H9 (cell line): ENCODE measurements at regions not wholly inside any gene's neighbourhood (a gene's known extent, or its start where the extent isn't known, plus 50 kb on each side); places are given as distances from the start of the nearest gene placed in this dataset.

Source experiments
- DNase-seq: peaks from one replicate; pipeline ENCODE4 v3.0.0-alpha.2; 2017
- H2AFZ ChIP-seq: one replicate; pipeline ENCODE4 v1.6.1; 2013; ENCODE audit warnings: mild to moderate bottlenecking, low read length, control low read depth, moderate library complexity
- H2AK5ac ChIP-seq: 2 replicates; pipeline ENCODE4 v1.6.1; 2013; ENCODE audit warnings: low read length, control low read depth, mixed read lengths; ENCODE audit not compliant: insufficient read length
- H2BK120ac ChIP-seq: one replicate; pipeline ENCODE4 v1.6.1; 2013; ENCODE audit warnings: low read depth, mild to moderate bottlenecking, low read length, control low read depth, inconsistent platforms; ENCODE audit not compliant: poor library complexity, severe bottlenecking
- H2BK12ac ChIP-seq: 2 replicates; pipeline ENCODE4 v1.6.1; 2013; ENCODE audit warnings: low read length, control low read depth, mixed read lengths, low read depth; ENCODE audit not compliant: insufficient read length
- H2BK15ac ChIP-seq: 2 replicates; pipeline ENCODE4 v1.6.1; 2013; ENCODE audit warnings: low read depth, low read length, control low read depth
- H2BK20ac ChIP-seq: one replicate; pipeline ENCODE4 v1.6.1; 2013; ENCODE audit warnings: low read depth, mild to moderate bottlenecking, low read length, control low read depth, inconsistent platforms; ENCODE audit not compliant: poor library complexity, severe bottlenecking
- H2BK5ac ChIP-seq: 2 replicates; pipeline ENCODE4 v1.6.1; 2013; ENCODE audit warnings: low read length, control low read depth, mixed read lengths; ENCODE audit not compliant: insufficient read length
- H3K14ac ChIP-seq: 2 replicates; pipeline ENCODE4 v1.6.1; 2013; ENCODE audit warnings: low read length, control low read depth; ENCODE audit not compliant: insufficient read depth
- H3K18ac ChIP-seq: 2 replicates; pipeline ENCODE4 v1.6.1; 2013; ENCODE audit warnings: low read depth, mild to moderate bottlenecking, mixed read lengths, low read length, control low read depth; ENCODE audit not compliant: insufficient read length
- H3K23ac ChIP-seq: 2 replicates; pipeline ENCODE4 v1.6.1; 2013; ENCODE audit warnings: low read length, control low read depth, mixed read lengths, low read depth; ENCODE audit not compliant: insufficient read length
- H3K23me2 ChIP-seq: 2 replicates; pipeline ENCODE4 v1.6.1; 2013; ENCODE audit warnings: low read depth, mild to moderate bottlenecking, mixed read lengths, low read length, control low read depth; ENCODE audit not compliant: insufficient read length, poor library complexity, severe bottlenecking
- H3K27ac ChIP-seq: 2 replicates; pipeline ENCODE4 v1.5.1; 2013; ENCODE audit warnings: low read length, control low read depth, mixed read lengths, low read depth; ENCODE audit not compliant: insufficient read length
- H3K27me3 ChIP-seq: 2 replicates; pipeline ENCODE4 v1.6.1; 2013; ENCODE audit warnings: low read length, control low read depth, inconsistent platforms; ENCODE audit not compliant: insufficient read depth
- H3K4ac ChIP-seq: 2 replicates; pipeline ENCODE4 v1.6.1; 2013; ENCODE audit warnings: low read depth, mild to moderate bottlenecking, control low read depth, inconsistent platforms, low read length, moderate library complexity
- H3K4me1 ChIP-seq: 2 replicates; pipeline ENCODE4 v1.6.1; 2013; ENCODE audit warnings: low read length, control low read depth, inconsistent platforms; ENCODE audit not compliant: insufficient read depth
- H3K4me2 ChIP-seq: 2 replicates; pipeline ENCODE4 v1.6.1; 2013; ENCODE audit warnings: low read length, control low read depth, mixed read lengths; ENCODE audit not compliant: insufficient read length, insufficient read depth
- H3K56ac ChIP-seq: 2 replicates; pipeline ENCODE4 v1.6.1; 2013; ENCODE audit warnings: low read depth, mild to moderate bottlenecking, mixed read lengths, low read length, control low read depth; ENCODE audit not compliant: insufficient read length
- H3K79me1 ChIP-seq: 2 replicates; pipeline ENCODE4 v1.6.1; 2013; ENCODE audit warnings: low read depth, mild to moderate bottlenecking, moderate library complexity, low read length, control low read depth, inconsistent platforms; ENCODE audit not compliant: insufficient read depth, poor library complexity, severe bottlenecking
- H3K79me2 ChIP-seq: 2 replicates; pipeline ENCODE4 v1.6.1; 2013; ENCODE audit warnings: low read length, control low read depth, inconsistent platforms; ENCODE audit not compliant: insufficient read depth
- H3K9ac ChIP-seq: 2 replicates; pipeline ENCODE4 v1.6.1; 2013; ENCODE audit warnings: low read length, control low read depth, mixed read lengths; ENCODE audit not compliant: insufficient read length; ENCODE audit errors: extremely low read depth
- H3K9me3 ChIP-seq: one replicate; pipeline ENCODE4 v1.6.1; 2013; ENCODE audit warnings: low read depth, low read length, inconsistent platforms; ENCODE audit not compliant: control insufficient read depth
- H3T11ph ChIP-seq: one replicate; pipeline ENCODE4 v1.6.1; 2013; ENCODE audit warnings: mild to moderate bottlenecking, low read length, control low read depth, inconsistent platforms
- H4K20me1 ChIP-seq: one replicate; pipeline ENCODE4 v1.6.1; 2013; ENCODE audit not compliant: control insufficient read depth, insufficient read length, insufficient read depth
- H4K5ac ChIP-seq: 2 replicates; pipeline ENCODE4 v1.6.1; 2013; ENCODE audit warnings: low read depth, mild to moderate bottlenecking, mixed read lengths, low read length, control low read depth; ENCODE audit not compliant: insufficient read length
- H4K8ac ChIP-seq: replicated peaks from 2 replicates; pipeline ENCODE4 v1.6.1; 2013; ENCODE audit warnings: low read length, control low read depth, mixed read lengths, low read depth; ENCODE audit not compliant: insufficient read length
- H4K91ac ChIP-seq: 2 replicates; pipeline ENCODE4 v1.6.1; 2013; ENCODE audit warnings: low read depth, mild to moderate bottlenecking, moderate library complexity, mixed read lengths, low read length, control low read depth; ENCODE audit not compliant: insufficient read length
- H3K27ac Mint-ChIP-seq, 3 experiments: 2 replicates in 2 of 3; 3 replicates in 1 of 3; pipeline ENCODE4 v1.8.0; 2020 to 2021; ENCODE audit warnings: mixed read lengths in 3 of 3, mild to moderate bottlenecking in 1 of 3, moderate library complexity in 1 of 3
- H3K27me3 Mint-ChIP-seq: 2 replicates; pipeline ENCODE4 v1.8.0; 2021; ENCODE audit warnings: low read depth, mild to moderate bottlenecking, moderate library complexity, mixed read lengths
- H3K36me3 Mint-ChIP-seq, 3 experiments: 2 replicates in 2 of 3; 3 replicates in 1 of 3; pipeline ENCODE4 v1.8.0; 2020 to 2021; ENCODE audit warnings: low read depth in 3 of 3, mixed read lengths in 3 of 3; ENCODE audit not compliant: insufficient read depth in 1 of 3
- H3K4me1 Mint-ChIP-seq, 2 experiments: 2 replicates each; pipeline ENCODE4 v1.8.0; 2020; ENCODE audit warnings: mixed read lengths in 2 of 2
- H3K4me3 Mint-ChIP-seq, 2 experiments: 2 replicates in 1 of 2; 3 replicates in 1 of 2; pipeline ENCODE4 v1.8.0; 2020 to 2021; ENCODE audit warnings: mild to moderate bottlenecking in 2 of 2, mixed read lengths in 2 of 2, moderate library complexity in 1 of 2
- H3K9me3 Mint-ChIP-seq, 2 experiments: 2 replicates in 1 of 2; 3 replicates in 1 of 2; pipeline ENCODE4 v1.8.0; 2020; ENCODE audit warnings: mild to moderate bottlenecking in 2 of 2, mixed read lengths in 2 of 2, moderate library complexity in 1 of 2
- WGBS: extraction: QIAGEN DNeasy Blood & Tissue Kit; methylation state at CpG from one replicate; pipeline ENCODE4 v1.1.7; 2013; ENCODE audit warnings: missing lambda C conversion rate, low lambda C conversion rate, mixed read lengths; ENCODE audit not compliant: insufficient read length; ENCODE audit errors: extremely low coverage; 5-methylcytosine and 5-hydroxymethylcytosine counted together
- TF ChIP-seq, protein P1 (sequence below): fragments of 200-600 bp; sonication (generic); conservative IDR thresholded peaks from 3 replicates; pipeline ENCODE4 v1.8.0; 2021; ENCODE audit warnings: antibody characterized with exemption, mild to moderate bottlenecking

DNA sequence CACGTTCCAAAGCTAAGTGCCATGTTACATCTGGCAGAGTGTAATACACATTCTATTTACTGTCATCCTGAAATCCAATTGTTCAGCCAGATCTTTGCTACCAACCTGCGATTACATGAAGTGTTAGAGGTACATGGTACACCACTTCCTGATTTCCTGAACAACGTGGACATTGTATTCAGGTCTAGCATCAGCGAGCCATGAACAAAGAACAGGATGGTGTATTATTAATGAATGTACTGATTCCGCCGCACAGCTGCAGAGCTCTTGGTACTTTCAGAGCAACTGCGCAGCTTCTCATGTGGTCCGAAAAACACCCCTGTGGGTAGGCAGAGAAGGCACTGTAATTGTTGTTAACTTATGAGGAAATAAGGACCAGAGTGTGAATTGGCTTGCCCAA is 511.4 kb downstream of the AJAP1 start:
- no peak overlapping the region for H2BK12ac ChIP-seq
- H2BK20ac ChIP-seq = no peak overlapping the region
- no peak for DNase-seq
- no peaks in the 10 kb centered on the region for H4K20me1 ChIP-seq
- H3K79me2 ChIP-seq = no peaks in the 10 kb centered on the region
- H3K9me3 Mint-ChIP-seq = peaks cover 3 to 6% of the 10 kb centered on the region in 2 experiments
- no peak overlapping the region for H3K18ac ChIP-seq
- no peak overlapping the region for H3K14ac ChIP-seq
- H3K27ac Mint-ChIP-seq = no peak overlapping the region
- peaks cover 32% of the 10 kb centered on the region for H3K27me3 Mint-ChIP-seq
- H3K27me3 ChIP-seq = no peaks in the 10 kb centered on the region
- no peak overlapping the region for H3K4ac ChIP-seq
- no peak overlapping the region for H3T11ph ChIP-seq
- no peaks in the 10 kb centered on the region; a peak in 1 of 7 replicates for H3K36me3 Mint-ChIP-seq
- H2AK5ac ChIP-seq = no peak overlapping the region
- no CpG with 5 or more reads among the region's 8 CpGs for WGBS
- TF ChIP-seq, protein P1, sequence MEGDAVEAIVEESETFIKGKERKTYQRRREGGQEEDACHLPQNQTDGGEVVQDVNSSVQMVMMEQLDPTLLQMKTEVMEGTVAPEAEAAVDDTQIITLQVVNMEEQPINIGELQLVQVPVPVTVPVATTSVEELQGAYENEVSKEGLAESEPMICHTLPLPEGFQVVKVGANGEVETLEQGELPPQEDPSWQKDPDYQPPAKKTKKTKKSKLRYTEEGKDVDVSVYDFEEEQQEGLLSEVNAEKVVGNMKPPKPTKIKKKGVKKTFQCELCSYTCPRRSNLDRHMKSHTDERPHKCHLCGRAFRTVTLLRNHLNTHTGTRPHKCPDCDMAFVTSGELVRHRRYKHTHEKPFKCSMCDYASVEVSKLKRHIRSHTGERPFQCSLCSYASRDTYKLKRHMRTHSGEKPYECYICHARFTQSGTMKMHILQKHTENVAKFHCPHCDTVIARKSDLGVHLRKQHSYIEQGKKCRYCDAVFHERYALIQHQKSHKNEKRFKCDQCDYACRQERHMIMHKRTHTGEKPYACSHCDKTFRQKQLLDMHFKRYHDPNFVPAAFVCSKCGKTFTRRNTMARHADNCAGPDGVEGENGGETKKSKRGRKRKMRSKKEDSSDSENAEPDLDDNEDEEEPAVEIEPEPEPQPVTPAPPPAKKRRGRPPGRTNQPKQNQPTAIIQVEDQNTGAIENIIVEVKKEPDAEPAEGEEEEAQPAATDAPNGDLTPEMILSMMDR = no peak
- H3K23ac ChIP-seq = no peak overlapping the region
- no peaks in the 10 kb centered on the region for H3K79me1 ChIP-seq
- no peak overlapping the region for H2BK120ac ChIP-seq
- H3K23me2 ChIP-seq = no peaks in the 10 kb centered on the region
- H3K9me3 ChIP-seq = no peaks in the 10 kb centered on the region
- H3K4me3 Mint-ChIP-seq = no peak overlapping the region
- H3K4me2 ChIP-seq = no peak overlapping the region
- no peak overlapping the region for H2BK5ac ChIP-seq
- no peak overlapping the region for H2AFZ ChIP-seq
- H3K56ac ChIP-seq = no peak overlapping the region
- H4K8ac ChIP-seq = no peak overlapping the region
- no peaks in the 10 kb centered on the region for H3K4me1 ChIP-seq
- peaks cover 9 to 11% of the 10 kb centered on the region in 2 experiments; a peak in 3 of 4 replicates for H3K4me1 Mint-ChIP-seq
- no peak overlapping the region for H3K9ac ChIP-seq
- no peak overlapping the region for H4K5ac ChIP-seq
- H3K27ac ChIP-seq = no peak overlapping the region
- no peak overlapping the region for H2BK15ac ChIP-seq
- no peak overlapping the region for H4K91ac ChIP-seq
